GM23338 (cell line): ENCODE measurements at regions not wholly inside any gene's neighbourhood (a gene's known extent, or its start where the extent isn't known, plus 50 kb on each side); places are given as distances from the start of the nearest gene placed in this dataset.

Experiments
- ATAC-seq: fragments of 200-7000 bp; cut with Tn5 transposase; 3 replicates; pipeline ENCODE4 v1.9.1; 2020
- DNase-seq: peaks from one replicate; pipeline ENCODE4 v3.0.0-alpha.2; 2015; ENCODE audit warnings: low spot score
- H2AFZ ChIP-seq: fragments of 200-600 bp; sonication (generic); 2 replicates; pipeline ENCODE4 v1.8.0; 2016; ENCODE audit warnings: antibody characterized with exemption, mild to moderate bottlenecking, moderate library complexity
- H3F3A ChIP-seq: fragments of 200-600 bp; sonication (generic); replicated peaks from 2 replicates; pipeline ENCODE4 v1.8.0; 2017; ENCODE audit warnings: antibody characterized with exemption, mixed run types, low read depth
- H3K27ac ChIP-seq: fragments of 200-600 bp; sonication (generic); 2 replicates; pipeline ENCODE4 v1.6.1; 2016; ENCODE audit warnings: low read depth
- H3K27me3 ChIP-seq: fragments of 200-600 bp; sonication (generic); 2 replicates; pipeline ENCODE4 v1.8.0; 2016; ENCODE audit warnings: mild to moderate bottlenecking, mixed run types, moderate library complexity; ENCODE audit not compliant: insufficient read depth
- H3K36me3 ChIP-seq: fragments of 200-600 bp; sonication (generic); 2 replicates; pipeline ENCODE4 v1.8.0; 2016; ENCODE audit warnings: mild to moderate bottlenecking; ENCODE audit not compliant: insufficient read depth
- H3K4me1 ChIP-seq: fragments of 200-600 bp; sonication (generic); 2 replicates; pipeline ENCODE4 v1.8.0; 2016; ENCODE audit warnings: mild to moderate bottlenecking, moderate library complexity; ENCODE audit not compliant: insufficient read depth
- H3K4me2 ChIP-seq: fragments of 200-600 bp; sonication (generic); 2 replicates; pipeline ENCODE4 v1.7.1; 2017; ENCODE audit warnings: mixed run types
- H3K4me3 ChIP-seq: fragments of 200-600 bp; sonication (generic); 2 replicates; pipeline ENCODE4 v1.6.1; 2016; ENCODE audit warnings: mixed run types
- H3K79me2 ChIP-seq: fragments of 200-600 bp; sonication (generic); replicated peaks from 2 replicates; pipeline ENCODE4 v1.8.0; 2017; ENCODE audit warnings: mild to moderate bottlenecking; ENCODE audit not compliant: insufficient read depth
- H3K9me2 ChIP-seq: fragments of 200-600 bp; sonication (generic); 2 replicates; pipeline ENCODE4 v1.8.0; 2017; ENCODE audit not compliant: insufficient read depth
- H4K20me1 ChIP-seq: fragments of 200-600 bp; sonication (generic); replicated peaks from 2 replicates; pipeline ENCODE4 v1.8.0; 2017; ENCODE audit warnings: mild to moderate bottlenecking; ENCODE audit not compliant: insufficient read depth
- H3K27ac Mint-ChIP-seq: 2 replicates; pipeline ENCODE4 v1.8.0; 2020; ENCODE audit warnings: inconsistent platforms, mild to moderate bottlenecking, moderate library complexity, mixed read lengths
- H3K27me3 Mint-ChIP-seq: 3 replicates; pipeline ENCODE4 v1.8.0; 2022; ENCODE audit warnings: low read depth, mild to moderate bottlenecking, moderate library complexity, mixed read lengths, inconsistent platforms; ENCODE audit not compliant: insufficient read depth, poor library complexity
- H3K36me3 Mint-ChIP-seq: 3 replicates; pipeline ENCODE4 v1.8.0; 2021; ENCODE audit warnings: low read depth, mild to moderate bottlenecking, inconsistent platforms, moderate library complexity, mixed read lengths
- H3K4me1 Mint-ChIP-seq: 3 replicates; pipeline ENCODE4 v1.8.0; 2020; ENCODE audit warnings: mild to moderate bottlenecking, inconsistent platforms, mixed read lengths
- H3K4me3 Mint-ChIP-seq: 3 replicates; pipeline ENCODE4 v1.8.0; 2021; ENCODE audit warnings: moderate library complexity, mild to moderate bottlenecking, inconsistent platforms, mixed read lengths
- H3K9me3 Mint-ChIP-seq: 3 replicates; pipeline ENCODE4 v1.8.0; 2020; ENCODE audit warnings: moderate library complexity, mild to moderate bottlenecking, inconsistent platforms, mixed read lengths
- CREB1 ChIP-seq: fragments of 250-450 bp; sonication (Bioruptor Pico); IDR thresholded peaks from 2 replicates; pipeline ENCODE4 v1.5.0; 2020; ENCODE audit warnings: low read depth, mild to moderate bottlenecking, moderate library complexity
- CTCF ChIP-seq, 2 experiments: fragments of 200-600 bp in 1 of 2; sonication (generic) in 1 of 2; conservative IDR thresholded peaks; 2 replicates each; pipeline versions ENCODE4 v1.5.1 to v1.6.1; 2016 to 2017; ENCODE audit warnings: antibody characterized with exemption in 2 of 2, low read depth in 2 of 2, mild to moderate bottlenecking in 2 of 2, moderate library complexity in 1 of 2
- EZH2phosphoT487 ChIP-seq: fragments of 200-600 bp; sonication (generic); IDR thresholded peaks from one replicate; pipeline ENCODE4 v1.8.1; 2018; ENCODE audit warnings: antibody characterized with exemption; ENCODE audit not compliant: unreplicated experiment
- POLR2AphosphoS5 ChIP-seq: IDR thresholded peaks from 2 replicates; pipeline ENCODE4 v1.6.1; 2016; ENCODE audit warnings: antibody characterized with exemption, low read depth
- REST ChIP-seq: IDR thresholded peaks from one replicate; pipeline ENCODE4 v1.6.1; 2018; ENCODE audit warnings: antibody characterized with exemption; ENCODE audit not compliant: unreplicated experiment
- ZNF114 ChIP-seq: fragments of 250-450 bp; sonication (Bioruptor Pico); IDR thresholded peaks from 2 replicates; pipeline ENCODE4 v1.5.0; 2020; ENCODE audit warnings: mild to moderate bottlenecking, moderate library complexity
- ZNF331 ChIP-seq: fragments of 250-450 bp; sonication (Bioruptor Pico); IDR thresholded peaks from 2 replicates; pipeline ENCODE4 v1.5.0; 2020; ENCODE audit warnings: low read depth, mild to moderate bottlenecking, moderate library complexity

- TF ChIP-seq REST = no peak
- TF ChIP-seq POLR2AphosphoS5 = no peak
These were observed 79.3 kb downstream of the OTOL1 start (continued) for GRCh38 chr3:161575901-161576300.

- Histone ChIP-seq H3K4me1 (no peaks in the 10 kb centered on the region), H3F3A (no peaks in the 10 kb centered on the region), H3K9me2 (no peaks in the 10 kb centered on the region), H3K4me3 (no peak overlapping the region), H4K20me1 (no peaks in the 10 kb centered on the region), H3K4me2 (no peak overlapping the region), H3K79me2 (no peaks in the 10 kb centered on the region), H3K36me3 (no peaks in the 10 kb centered on the region), H3K27me3 (no peaks in the 10 kb centered on the region), H3K27ac (no peak overlapping the region), H2AFZ (no peak overlapping the region)
- H3K4me1 Mint-ChIP-seq = peaks cover 7% of the 10 kb centered on the region
- no peaks in the 10 kb centered on the region for H3K27me3 Mint-ChIP-seq
- ATAC-seq (no peak), DNase-seq (no peak)
- no peak overlapping the region for H3K4me3 Mint-ChIP-seq
- H3K27ac Mint-ChIP-seq = no peak overlapping the region
- no peaks in the 10 kb centered on the region for H3K36me3 Mint-ChIP-seq
- TF ChIP-seq EZH2phosphoT487 (no peak), CTCF (conservative IDR thresholded peaks at IDR 0.05; ENCODE audit: low read depth in 2 of 2) (no peak), REST (no peak), CREB1 (CRISPR knock-in tag) (no peak), POLR2AphosphoS5 (no peak), ZNF114 (CRISPR knock-in tag) (no peak), ZNF331 (no peak)
- H3K9me3 Mint-ChIP-seq = no peaks in the 10 kb centered on the region
These were observed 79.7 kb downstream of the OTOL1 start for GRCh38 chr3:161576311-161576710.
